ENCODE measurements at regions not wholly inside any gene's neighbourhood (a gene's known extent, or its start where the extent isn't known, plus 50 kb on each side); places are given as distances from the start of the nearest gene placed in this dataset.

DNA sequence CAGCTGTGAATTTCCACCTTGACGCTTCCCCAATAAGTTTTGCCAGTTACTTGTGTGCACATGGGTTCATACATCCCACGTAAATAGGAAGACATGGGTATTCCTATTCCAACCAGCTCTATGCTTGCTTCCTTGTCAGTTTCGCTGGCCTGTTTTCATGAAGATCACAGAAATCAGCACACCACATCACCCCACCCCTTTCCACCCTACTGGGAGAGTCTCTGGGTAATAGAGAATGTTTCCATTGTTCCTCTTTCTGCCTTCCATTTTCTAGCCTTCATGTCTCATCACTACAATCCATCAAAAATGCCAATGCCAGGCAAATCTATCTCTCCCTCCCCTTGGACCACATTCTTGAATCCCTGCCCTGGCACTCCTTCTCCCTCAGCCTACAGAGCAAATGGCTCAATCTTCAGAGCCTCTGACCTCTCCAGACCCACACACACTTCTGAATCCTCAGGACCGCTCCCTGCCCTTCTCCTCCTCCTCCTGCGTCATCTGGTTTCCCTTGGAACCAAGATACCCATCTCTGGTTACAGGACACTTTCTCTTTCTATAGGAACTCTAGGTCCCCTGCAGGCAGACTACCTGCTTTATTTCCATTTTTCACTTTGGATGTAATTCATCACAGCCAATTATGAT is 323.3 kb downstream of the DHX15 start:
- no peaks in the 10 kb centered on the region for H3K36me3 ChIP-seq
- H3K9me3 ChIP-seq: no peaks in the 10 kb centered on the region
- H3K27me3 ChIP-seq: no peaks in the 10 kb centered on the region
- intact Hi-C loops (cut with DNase I): no loop called here
- no peak overlapping the region for H3K4me3 ChIP-seq
- WGBS, 2 donors: 82 to 86% methylated on average over 5 of the region's 5 CpGs
- no peak overlapping the region for H3K27ac ChIP-seq
- peaks cover 0 to 7% (median 0%) of the 10 kb centered on the region in 9 donors for H3K4me1 ChIP-seq
- ATAC-seq (no peak), DNase-seq (no peak)
- TF ChIP-seq, protein P1, sequence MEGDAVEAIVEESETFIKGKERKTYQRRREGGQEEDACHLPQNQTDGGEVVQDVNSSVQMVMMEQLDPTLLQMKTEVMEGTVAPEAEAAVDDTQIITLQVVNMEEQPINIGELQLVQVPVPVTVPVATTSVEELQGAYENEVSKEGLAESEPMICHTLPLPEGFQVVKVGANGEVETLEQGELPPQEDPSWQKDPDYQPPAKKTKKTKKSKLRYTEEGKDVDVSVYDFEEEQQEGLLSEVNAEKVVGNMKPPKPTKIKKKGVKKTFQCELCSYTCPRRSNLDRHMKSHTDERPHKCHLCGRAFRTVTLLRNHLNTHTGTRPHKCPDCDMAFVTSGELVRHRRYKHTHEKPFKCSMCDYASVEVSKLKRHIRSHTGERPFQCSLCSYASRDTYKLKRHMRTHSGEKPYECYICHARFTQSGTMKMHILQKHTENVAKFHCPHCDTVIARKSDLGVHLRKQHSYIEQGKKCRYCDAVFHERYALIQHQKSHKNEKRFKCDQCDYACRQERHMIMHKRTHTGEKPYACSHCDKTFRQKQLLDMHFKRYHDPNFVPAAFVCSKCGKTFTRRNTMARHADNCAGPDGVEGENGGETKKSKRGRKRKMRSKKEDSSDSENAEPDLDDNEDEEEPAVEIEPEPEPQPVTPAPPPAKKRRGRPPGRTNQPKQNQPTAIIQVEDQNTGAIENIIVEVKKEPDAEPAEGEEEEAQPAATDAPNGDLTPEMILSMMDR (IDR thresholded peaks at IDR 0.05): no peak

DNA sequence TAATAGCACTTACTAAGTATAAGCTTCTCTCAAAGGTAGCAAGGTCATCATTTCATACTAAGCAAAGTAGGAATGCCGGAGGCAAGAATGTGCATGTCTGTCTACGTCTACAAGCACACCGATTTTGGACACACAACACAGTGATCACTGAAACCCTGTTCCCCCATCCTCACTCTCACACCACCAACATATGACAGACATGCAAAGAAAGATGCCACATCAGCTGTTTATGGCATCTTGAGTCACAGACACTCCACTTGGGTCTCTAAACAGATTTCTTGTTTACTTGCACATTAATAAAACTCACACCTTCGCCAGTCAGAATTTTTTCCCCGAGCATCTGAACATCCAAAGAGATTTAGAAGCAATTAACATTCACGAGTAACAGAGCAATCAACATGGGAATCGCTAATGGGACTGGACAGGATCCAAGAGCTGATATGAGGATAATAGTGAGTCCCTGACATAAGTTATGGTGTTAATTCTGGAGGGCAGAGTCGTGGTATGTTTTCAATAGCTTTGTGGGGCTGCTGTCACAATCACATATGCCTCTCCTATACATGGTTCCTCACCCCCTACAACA is 324.1 kb downstream of the DHX15 start:
- TF ChIP-seq, protein P1 (IDR thresholded peaks at IDR 0.05): no peak
- no peak for ATAC-seq
- Histone ChIP-seq H3K4me1 (peaks cover 0 to 7% (median 0%) of the 10 kb centered on the region in 9 donors), H3K9me3 (no peaks in the 10 kb centered on the region), H3K27me3 (no peaks in the 10 kb centered on the region), H3K4me3 (no peak overlapping the region), H3K36me3 (no peaks in the 10 kb centered on the region), H3K27ac (no peak overlapping the region)
- no peak for DNase-seq
- WGBS, 2 donors: 51 to 58% methylated on average over 8 of the region's 8 CpGs
- intact Hi-C loops (cut with DNase I): no loop called here

DNA sequence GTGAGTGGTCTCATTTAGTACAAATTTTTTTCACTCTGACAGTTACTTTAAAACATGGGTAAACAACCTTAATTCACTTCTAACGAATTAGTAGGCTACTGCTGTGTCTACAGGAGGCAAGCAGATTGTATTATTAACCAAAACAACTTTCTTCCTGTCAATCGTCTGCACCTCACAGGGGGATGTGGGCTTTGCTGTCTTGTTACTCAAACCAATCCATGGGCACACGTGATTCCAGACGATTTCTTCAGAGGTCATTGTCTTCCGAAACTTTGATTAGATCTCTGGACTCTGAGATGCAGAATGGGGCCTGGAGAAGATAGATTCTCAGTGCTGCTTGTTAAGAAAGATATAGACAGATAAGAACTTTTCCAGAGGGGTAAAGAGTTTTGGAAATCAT is 327.8 kb downstream of the DHX15 start:
- Histone ChIP-seq H3K27ac (no peak overlapping the region), H3K9me3 (no peaks in the 10 kb centered on the region), H3K36me3 (no peaks in the 10 kb centered on the region), H3K27me3 (no peaks in the 10 kb centered on the region), H3K4me3 (no peak overlapping the region), H3K4me1 (peaks cover 0 to 7% (median 0%) of the 10 kb centered on the region in 9 donors)
- intact Hi-C loops (cut with DNase I): loop anchor here in 1 of 10 donors (10.0 kb wide), 1 partner anchor 158 kb away; no protein-coding TSS in a partner anchor
- ATAC-seq (no peak), DNase-seq (no peak)
- WGBS, 2 donors: 45 to 56% methylated on average over 5 of the region's 5 CpGs
- TF ChIP-seq, protein P1 (IDR thresholded peaks at IDR 0.05): no peak

DNA sequence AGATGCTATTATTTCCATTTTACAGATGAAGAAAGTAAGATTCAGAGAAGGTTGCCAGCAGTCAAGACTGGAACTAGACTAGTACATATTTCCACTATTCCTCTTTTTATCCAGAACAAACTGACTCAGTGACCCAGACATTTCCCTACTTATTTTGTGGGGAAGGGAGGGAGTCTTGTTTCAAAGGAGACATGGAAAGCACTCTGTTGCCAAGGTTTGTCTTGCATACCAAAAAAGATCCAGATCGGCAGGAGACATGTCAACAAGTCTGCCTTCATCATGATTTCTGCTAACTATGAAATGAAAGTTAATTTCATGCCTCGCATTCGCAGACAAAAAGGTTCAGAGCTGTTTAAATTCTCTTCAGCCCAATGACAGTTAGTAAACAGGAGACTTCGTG is 328.3 kb downstream of the DHX15 start:
- WGBS, 2 donors: 61 to 68% methylated on average over 4 of the region's 4 CpGs
- DNase-seq (no peak), ATAC-seq (no peak)
- H3K9me3 ChIP-seq: no peaks in the 10 kb centered on the region
- no peaks in the 10 kb centered on the region for H3K27me3 ChIP-seq
- TF ChIP-seq, protein P1 (IDR thresholded peaks at IDR 0.05): no peak
- H3K4me3 ChIP-seq: no peak overlapping the region
- peaks cover 0 to 4% (median 0%) of the 10 kb centered on the region in 9 donors for H3K4me1 ChIP-seq
- H3K36me3 ChIP-seq: no peaks in the 10 kb centered on the region
- intact Hi-C loops (cut with DNase I): loop anchor here in 1 of 10 donors (10.0 kb wide), 1 partner anchor 159 kb away; no protein-coding TSS in a partner anchor
- no peak overlapping the region for H3K27ac ChIP-seq
